ENCODE measurements at regions not wholly inside any gene's neighbourhood (a gene's known extent, or its start where the extent isn't known, plus 50 kb on each side); places are given as distances from the start of the nearest gene placed in this dataset.

GRCh38 chr13:47764817-47765216 is 236.3 kb downstream of the SUCLA2 start:
- Histone ChIP-seq H3K27ac (ENCODE audit: low read length) (no peak overlapping the region), H3K36me3 (ENCODE audit: insufficient read depth, low read length) (no peaks in the 10 kb centered on the region), H3K9ac (ENCODE audit: low read length) (no peak overlapping the region), H3K4me2 (ENCODE audit: low read length) (no peak overlapping the region), H4K20me1 (ENCODE audit: insufficient read depth) (no peaks in the 10 kb centered on the region), H3F3A (ENCODE audit: insufficient read depth, low read length, poor library complexity, severe bottlenecking) (no peaks in the 10 kb centered on the region), H3K9me3 (ENCODE audit: low read length) (no peaks in the 10 kb centered on the region), H2AFZ (ENCODE audit: low read depth, low read length) (no peak overlapping the region), H3K4me3 (ENCODE audit: low read length) (no peak overlapping the region), H3K27me3 (ENCODE audit: insufficient read depth, low read depth, low read length) (no peaks in the 10 kb centered on the region), H3K9me2 (ENCODE audit: insufficient read depth, low read length) (no peaks in the 10 kb centered on the region), H3K79me2 (replicated peaks; ENCODE audit: insufficient read depth, low read length) (no peaks in the 10 kb centered on the region)
- TF ChIP-seq, protein P1, sequence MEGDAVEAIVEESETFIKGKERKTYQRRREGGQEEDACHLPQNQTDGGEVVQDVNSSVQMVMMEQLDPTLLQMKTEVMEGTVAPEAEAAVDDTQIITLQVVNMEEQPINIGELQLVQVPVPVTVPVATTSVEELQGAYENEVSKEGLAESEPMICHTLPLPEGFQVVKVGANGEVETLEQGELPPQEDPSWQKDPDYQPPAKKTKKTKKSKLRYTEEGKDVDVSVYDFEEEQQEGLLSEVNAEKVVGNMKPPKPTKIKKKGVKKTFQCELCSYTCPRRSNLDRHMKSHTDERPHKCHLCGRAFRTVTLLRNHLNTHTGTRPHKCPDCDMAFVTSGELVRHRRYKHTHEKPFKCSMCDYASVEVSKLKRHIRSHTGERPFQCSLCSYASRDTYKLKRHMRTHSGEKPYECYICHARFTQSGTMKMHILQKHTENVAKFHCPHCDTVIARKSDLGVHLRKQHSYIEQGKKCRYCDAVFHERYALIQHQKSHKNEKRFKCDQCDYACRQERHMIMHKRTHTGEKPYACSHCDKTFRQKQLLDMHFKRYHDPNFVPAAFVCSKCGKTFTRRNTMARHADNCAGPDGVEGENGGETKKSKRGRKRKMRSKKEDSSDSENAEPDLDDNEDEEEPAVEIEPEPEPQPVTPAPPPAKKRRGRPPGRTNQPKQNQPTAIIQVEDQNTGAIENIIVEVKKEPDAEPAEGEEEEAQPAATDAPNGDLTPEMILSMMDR (IDR thresholded peaks at IDR 0.05; ENCODE audit: poor library complexity, severe bottlenecking) = no peak
- no peak for TF ChIP-seq TAF1 (IDR thresholded peaks at IDR 0.05; ENCODE audit: low read depth)
- TF ChIP-seq SMC3 (conservative IDR thresholded peaks at IDR 0.05; ENCODE audit: poor library complexity) = no peak
- TF ChIP-seq EP300 (conservative IDR thresholded peaks at IDR 0.05; ENCODE audit: poor library complexity, severe bottlenecking) = no peak
- TF ChIP-seq POLR2AphosphoS5 (IDR thresholded peaks at IDR 0.05) = no peak
- TF ChIP-seq RAD21 (conservative IDR thresholded peaks at IDR 0.05) = no peak
- TF ChIP-seq MXI1 (conservative IDR thresholded peaks at IDR 0.05; ENCODE audit: poor library complexity, severe bottlenecking) = no peak
- no peak for TF ChIP-seq EZH2 (IDR thresholded peaks at IDR 0.05; ENCODE audit: borderline replicate concordance, insufficient read depth, low read length, poor library complexity, severe bottlenecking)
- TF ChIP-seq, protein P2, sequence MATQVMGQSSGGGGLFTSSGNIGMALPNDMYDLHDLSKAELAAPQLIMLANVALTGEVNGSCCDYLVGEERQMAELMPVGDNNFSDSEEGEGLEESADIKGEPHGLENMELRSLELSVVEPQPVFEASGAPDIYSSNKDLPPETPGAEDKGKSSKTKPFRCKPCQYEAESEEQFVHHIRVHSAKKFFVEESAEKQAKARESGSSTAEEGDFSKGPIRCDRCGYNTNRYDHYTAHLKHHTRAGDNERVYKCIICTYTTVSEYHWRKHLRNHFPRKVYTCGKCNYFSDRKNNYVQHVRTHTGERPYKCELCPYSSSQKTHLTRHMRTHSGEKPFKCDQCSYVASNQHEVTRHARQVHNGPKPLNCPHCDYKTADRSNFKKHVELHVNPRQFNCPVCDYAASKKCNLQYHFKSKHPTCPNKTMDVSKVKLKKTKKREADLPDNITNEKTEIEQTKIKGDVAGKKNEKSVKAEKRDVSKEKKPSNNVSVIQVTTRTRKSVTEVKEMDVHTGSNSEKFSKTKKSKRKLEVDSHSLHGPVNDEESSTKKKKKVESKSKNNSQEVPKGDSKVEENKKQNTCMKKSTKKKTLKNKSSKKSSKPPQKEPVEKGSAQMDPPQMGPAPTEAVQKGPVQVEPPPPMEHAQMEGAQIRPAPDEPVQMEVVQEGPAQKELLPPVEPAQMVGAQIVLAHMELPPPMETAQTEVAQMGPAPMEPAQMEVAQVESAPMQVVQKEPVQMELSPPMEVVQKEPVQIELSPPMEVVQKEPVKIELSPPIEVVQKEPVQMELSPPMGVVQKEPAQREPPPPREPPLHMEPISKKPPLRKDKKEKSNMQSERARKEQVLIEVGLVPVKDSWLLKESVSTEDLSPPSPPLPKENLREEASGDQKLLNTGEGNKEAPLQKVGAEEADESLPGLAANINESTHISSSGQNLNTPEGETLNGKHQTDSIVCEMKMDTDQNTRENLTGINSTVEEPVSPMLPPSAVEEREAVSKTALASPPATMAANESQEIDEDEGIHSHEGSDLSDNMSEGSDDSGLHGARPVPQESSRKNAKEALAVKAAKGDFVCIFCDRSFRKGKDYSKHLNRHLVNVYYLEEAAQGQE (IDR thresholded peaks at IDR 0.05; ENCODE audit: borderline replicate concordance) = no peak

- Histone ChIP-seq H3F3A (ENCODE audit: insufficient read depth, low read length, poor library complexity, severe bottlenecking) (no peaks in the 10 kb centered on the region), H3K9me3 (ENCODE audit: low read length) (no peaks in the 10 kb centered on the region), H2AFZ (ENCODE audit: low read depth, low read length) (no peak overlapping the region), H3K27ac (ENCODE audit: low read length) (no peak overlapping the region), H3K9ac (ENCODE audit: low read length) (no peak overlapping the region), H3K4me3 (ENCODE audit: low read length) (no peak overlapping the region), H3K4me2 (ENCODE audit: low read length) (no peak overlapping the region), H3K9me2 (ENCODE audit: insufficient read depth, low read length) (no peaks in the 10 kb centered on the region), H4K20me1 (ENCODE audit: insufficient read depth) (no peaks in the 10 kb centered on the region), H3K36me3 (ENCODE audit: insufficient read depth, low read length) (no peaks in the 10 kb centered on the region), H3K79me2 (replicated peaks; ENCODE audit: insufficient read depth, low read length) (no peaks in the 10 kb centered on the region), H3K27me3 (ENCODE audit: insufficient read depth, low read depth, low read length) (no peaks in the 10 kb centered on the region)
- TF ChIP-seq RAD21 (conservative IDR thresholded peaks at IDR 0.05) (no peak), MXI1 (conservative IDR thresholded peaks at IDR 0.05; ENCODE audit: poor library complexity, severe bottlenecking) (no peak), TAF1 (IDR thresholded peaks at IDR 0.05; ENCODE audit: low read depth) (no peak), POLR2AphosphoS5 (IDR thresholded peaks at IDR 0.05) (no peak), SMC3 (conservative IDR thresholded peaks at IDR 0.05; ENCODE audit: poor library complexity) (no peak), EZH2 (IDR thresholded peaks at IDR 0.05; ENCODE audit: borderline replicate concordance, insufficient read depth, low read length, poor library complexity, severe bottlenecking) (no peak), EP300 (conservative IDR thresholded peaks at IDR 0.05; ENCODE audit: poor library complexity, severe bottlenecking) (no peak)
- TF ChIP-seq, protein P2 (IDR thresholded peaks at IDR 0.05; ENCODE audit: borderline replicate concordance) = no peak
- TF ChIP-seq, protein P1 (IDR thresholded peaks at IDR 0.05; ENCODE audit: poor library complexity, severe bottlenecking) = no peak
Measured at GRCh38 chr13:47757466-47758080, 243.5 kb downstream of the SUCLA2 start.

Measured in neural cell (in vitro differentiated cells).